ENCODE measurements at regions not wholly inside any gene's neighbourhood (a gene's known extent, or its start where the extent isn't known, plus 50 kb on each side); places are given as distances from the start of the nearest gene placed in this dataset.

DNA sequence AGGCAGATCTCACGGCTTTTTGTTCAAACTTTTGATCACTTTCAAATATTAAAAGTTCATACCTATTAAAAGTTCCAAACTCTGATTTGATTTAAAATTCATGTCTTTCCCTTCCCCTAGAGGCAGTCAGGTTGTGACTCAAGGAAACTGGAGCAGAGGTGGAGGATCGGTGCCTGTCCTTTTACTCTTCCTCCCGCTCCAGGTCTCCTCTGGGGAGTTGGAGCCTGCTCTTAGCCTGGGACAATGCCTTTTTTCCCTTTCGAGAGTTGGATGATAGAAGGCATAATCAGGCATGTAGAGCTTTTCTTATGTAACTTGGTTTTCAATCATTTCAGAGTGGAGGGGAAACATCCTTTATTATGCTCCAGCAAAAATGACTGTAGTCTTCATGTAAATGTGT, 1706.1 kb upstream of the CELF4 start:
- TF ChIP-seq, protein P1, sequence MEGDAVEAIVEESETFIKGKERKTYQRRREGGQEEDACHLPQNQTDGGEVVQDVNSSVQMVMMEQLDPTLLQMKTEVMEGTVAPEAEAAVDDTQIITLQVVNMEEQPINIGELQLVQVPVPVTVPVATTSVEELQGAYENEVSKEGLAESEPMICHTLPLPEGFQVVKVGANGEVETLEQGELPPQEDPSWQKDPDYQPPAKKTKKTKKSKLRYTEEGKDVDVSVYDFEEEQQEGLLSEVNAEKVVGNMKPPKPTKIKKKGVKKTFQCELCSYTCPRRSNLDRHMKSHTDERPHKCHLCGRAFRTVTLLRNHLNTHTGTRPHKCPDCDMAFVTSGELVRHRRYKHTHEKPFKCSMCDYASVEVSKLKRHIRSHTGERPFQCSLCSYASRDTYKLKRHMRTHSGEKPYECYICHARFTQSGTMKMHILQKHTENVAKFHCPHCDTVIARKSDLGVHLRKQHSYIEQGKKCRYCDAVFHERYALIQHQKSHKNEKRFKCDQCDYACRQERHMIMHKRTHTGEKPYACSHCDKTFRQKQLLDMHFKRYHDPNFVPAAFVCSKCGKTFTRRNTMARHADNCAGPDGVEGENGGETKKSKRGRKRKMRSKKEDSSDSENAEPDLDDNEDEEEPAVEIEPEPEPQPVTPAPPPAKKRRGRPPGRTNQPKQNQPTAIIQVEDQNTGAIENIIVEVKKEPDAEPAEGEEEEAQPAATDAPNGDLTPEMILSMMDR (IDR thresholded peaks at IDR 0.05; ENCODE audit: low read depth, low read length) = no peak
- no peak overlapping the region for H3K4me3 ChIP-seq (replicated peaks in 1 of 2; ENCODE audit: low read depth in 2 of 2, low read length in 2 of 2)
- DNase-seq (ENCODE audit: low read depth in 2 of 2) = no peak

DNA sequence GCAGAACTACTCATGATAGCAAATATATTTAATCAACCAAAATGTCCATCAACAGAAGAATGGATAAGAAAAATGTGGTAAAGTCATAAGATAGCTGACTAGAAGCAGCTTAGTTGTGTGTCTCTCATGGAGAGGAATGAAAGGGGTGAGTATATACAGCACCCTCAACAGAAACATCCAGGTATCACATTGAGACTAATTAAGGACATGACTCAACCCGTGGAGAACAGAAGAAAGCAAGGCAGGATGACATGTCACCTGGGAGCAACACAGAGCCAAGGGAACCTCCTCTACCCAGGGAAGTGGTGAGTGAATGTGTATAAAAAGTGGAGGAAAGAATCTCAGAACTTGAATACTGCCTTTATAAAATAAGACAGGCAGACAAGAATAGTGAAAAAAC, 1695.0 kb upstream of the CELF4 start:
- TF ChIP-seq, protein P1 (IDR thresholded peaks at IDR 0.05; ENCODE audit: low read depth, low read length) = no peak
- DNase-seq (ENCODE audit: low read depth in 2 of 2) = no peak
- no peak overlapping the region for H3K4me3 ChIP-seq (replicated peaks in 1 of 2; ENCODE audit: low read depth in 2 of 2, low read length in 2 of 2)

DNA sequence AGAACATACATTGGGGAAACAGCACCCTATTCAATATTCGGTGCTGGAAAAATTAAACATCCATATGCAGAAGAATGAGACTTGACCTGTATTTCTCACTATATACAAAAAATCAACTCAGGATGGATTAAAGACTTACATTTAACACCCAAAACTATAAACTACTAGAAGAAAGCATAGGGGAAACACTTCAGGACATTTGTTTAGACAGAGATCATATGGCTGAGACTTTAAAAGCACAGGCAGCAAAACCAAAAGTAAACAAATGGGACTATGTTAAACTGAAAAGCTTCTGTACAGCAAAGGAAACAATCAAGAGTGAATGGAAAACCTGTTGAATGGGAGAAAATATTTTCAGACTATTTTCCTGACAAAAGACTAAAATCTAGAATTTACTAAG, 1694.1 kb upstream of the CELF4 start:
- TF ChIP-seq, protein P1 (IDR thresholded peaks at IDR 0.05; ENCODE audit: low read depth, low read length) = no peak
- no peak overlapping the region for H3K4me3 ChIP-seq (replicated peaks in 1 of 2; ENCODE audit: low read depth in 2 of 2, low read length in 2 of 2)
- no peak for DNase-seq (ENCODE audit: low read depth in 2 of 2)

DNA sequence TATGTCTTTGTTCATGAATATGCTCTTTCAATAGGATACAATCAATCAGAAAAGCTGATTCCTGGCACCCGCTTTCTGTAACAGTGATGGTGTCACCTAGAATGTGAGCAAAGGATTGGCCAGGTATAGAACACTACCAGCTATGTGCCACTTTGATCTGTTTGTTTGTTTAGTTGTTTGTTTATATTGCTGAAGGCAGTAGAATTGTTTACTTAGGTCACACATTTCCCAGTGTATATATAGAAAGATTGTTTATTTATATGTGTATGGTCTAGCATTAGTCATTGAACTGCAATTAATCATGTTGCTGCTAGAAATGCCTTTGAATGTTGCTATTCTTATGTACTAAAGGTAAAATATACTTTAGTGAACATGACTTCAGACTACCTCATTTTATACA, 1678.6 kb upstream of the CELF4 start:
- no peak for DNase-seq (ENCODE audit: low read depth in 2 of 2)
- no peak overlapping the region for H3K4me3 ChIP-seq (replicated peaks in 1 of 2; ENCODE audit: low read depth in 2 of 2, low read length in 2 of 2)
- TF ChIP-seq, protein P1 (IDR thresholded peaks at IDR 0.05; ENCODE audit: low read depth, low read length) = no peak

DNA sequence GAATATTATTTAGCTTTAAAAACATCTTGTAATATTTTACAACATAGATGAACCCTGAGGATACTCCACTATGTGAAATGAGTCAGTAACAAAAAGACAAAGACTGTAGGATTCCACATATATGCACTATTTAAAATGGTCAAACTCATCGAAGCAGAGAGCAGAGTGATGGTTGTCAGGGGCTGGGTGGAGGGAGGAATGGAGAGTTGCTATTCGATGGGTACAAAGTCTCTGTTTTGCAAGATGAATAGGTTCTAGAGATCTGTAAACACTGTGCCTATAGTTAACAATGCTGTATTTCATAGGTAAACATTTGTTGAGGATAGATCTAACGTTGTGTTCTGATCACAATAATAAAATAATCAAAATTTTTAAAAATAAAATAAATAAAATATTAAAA, 1675.9 kb upstream of the CELF4 start:
- DNase-seq (ENCODE audit: low read depth in 2 of 2) = no peak
- TF ChIP-seq, protein P1 (IDR thresholded peaks at IDR 0.05; ENCODE audit: low read depth, low read length) = no peak
- no peak overlapping the region for H3K4me3 ChIP-seq (replicated peaks in 1 of 2; ENCODE audit: low read depth in 2 of 2, low read length in 2 of 2)

DNA sequence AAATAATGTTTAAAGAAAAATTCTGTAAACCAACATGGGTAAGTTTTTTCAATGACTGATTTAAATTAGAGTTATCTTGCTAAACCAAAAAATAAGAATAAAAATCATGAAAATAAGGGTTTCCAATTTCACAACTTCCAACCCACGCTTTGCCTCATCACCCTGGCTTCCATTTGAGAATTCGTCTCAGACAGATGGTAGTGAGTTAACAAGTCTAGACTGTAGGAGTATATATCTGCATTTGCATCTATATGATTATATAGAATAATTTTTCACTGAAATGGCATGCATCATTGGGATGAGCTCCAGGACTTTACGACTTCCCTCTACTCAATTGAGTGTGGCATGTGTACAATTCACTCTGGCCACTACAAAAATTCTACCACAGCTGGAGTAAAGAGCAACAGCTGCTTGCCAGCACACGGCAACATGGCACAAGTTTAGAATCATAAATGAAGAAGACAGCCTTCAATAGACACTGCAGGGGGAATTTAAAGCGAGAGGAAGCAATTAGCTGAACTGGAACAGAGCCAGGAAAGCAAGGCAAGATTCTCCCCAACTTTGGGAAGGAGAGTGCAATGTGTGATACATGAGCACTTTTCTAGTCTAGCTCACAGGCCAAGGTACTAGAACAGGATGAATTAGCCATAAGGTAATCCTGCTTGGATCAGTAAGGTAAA, 1673.5 kb upstream of the CELF4 start:
- TF ChIP-seq, protein P1 (IDR thresholded peaks at IDR 0.05; ENCODE audit: low read depth, low read length) = no peak
- H3K4me3 ChIP-seq (replicated peaks in 1 of 2; ENCODE audit: low read depth in 2 of 2, low read length in 2 of 2) = no peak overlapping the region
- DNase-seq (ENCODE audit: low read depth in 2 of 2) = no peak
